NCI-H226 (cell line): ENCODE measurements at regions not wholly inside any gene's neighbourhood (a gene's known extent, or its start where the extent isn't known, plus 50 kb on each side); places are given as distances from the start of the nearest gene placed in this dataset.
A peak's percentile ranks its signal among the peaks of the same experiment; 100 is the strongest.
"Not testable (repeated sequence)": the region's sequence is repeated elsewhere in the genome, so short reads cannot be mapped to it uniquely, and the experiment has no call there.

Source experiments
- DNase-seq: peaks from one replicate; pipeline ENCODE4 v3.0.0-alpha.2; 2015

DNA sequence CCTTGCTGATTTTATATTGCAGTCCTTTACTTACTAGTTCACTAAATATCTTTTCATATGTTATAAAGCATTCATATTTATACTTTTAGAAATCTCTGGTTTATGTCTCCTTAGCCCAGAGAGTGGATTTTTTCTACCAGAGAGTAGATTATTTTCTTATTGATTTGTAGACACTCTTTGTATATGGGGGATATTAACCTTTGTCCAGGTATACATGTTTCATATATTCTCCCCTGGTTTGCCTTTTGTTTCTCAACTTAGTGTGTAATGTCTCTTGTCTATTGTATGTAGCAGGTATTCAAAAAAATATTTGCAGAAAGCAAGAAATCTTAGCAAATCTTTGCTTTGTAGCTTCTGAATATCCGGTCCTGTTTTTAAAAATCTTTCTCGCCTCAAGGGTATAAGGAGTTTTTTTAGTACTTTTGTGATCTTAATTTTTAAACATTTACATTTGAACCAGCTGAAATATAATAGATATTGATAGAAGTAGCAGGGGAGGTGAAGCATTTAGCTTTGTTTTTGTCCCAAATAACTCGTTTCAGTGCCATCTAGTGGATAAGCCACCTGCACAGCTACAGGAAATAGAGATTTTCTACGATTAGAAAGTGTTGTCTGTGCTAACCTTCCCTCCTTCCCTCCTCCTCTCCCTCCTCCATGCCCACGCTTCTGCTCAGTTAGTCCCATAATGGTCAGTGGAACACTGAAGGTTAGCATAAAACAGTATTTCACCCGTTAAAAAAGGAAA, 97.0 kb downstream of the PHETA1 start:
- DNase-seq, result no peak

DNA sequence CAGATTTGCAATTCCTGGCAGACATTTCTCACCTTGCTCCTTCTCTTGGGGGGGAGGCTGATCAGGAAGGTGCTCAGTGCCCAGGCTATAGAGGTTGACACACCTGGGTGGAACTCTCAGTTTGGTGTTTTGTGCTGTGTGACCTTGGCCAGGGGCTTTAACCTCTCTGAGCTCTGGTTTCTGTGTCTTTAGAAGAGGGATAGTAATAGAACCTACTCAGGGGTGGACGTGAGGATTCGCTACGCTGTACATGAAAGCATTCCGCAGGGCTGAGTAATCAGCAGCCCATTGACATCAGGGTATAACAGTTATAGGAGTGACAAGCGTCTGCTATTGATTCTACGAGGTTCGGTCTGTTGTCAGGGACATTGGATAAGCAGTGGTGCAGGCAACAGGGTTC, 98.1 kb downstream of the PHETA1 start:
- DNase-seq, result no peak

DNA sequence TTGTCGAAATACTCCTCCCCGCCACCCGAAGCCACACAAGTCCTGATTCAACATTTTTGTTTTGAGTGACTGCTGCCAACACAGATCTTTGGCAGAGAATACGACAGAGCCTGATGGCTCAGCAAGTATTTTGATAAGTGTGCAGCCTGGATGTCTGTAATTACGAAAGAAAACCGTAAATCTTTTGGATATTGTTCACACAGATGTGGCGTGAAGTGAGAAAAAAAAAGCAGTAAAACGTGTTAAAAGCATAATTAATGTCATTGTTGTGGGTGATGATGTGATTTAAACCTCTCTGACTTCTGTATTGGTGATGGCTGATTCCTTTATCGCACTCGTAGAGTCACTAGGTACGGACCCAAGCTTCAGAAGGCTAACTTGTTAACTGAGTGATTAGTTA, 98.7 kb downstream of the PHETA1 start:
- DNase-seq, result no peak

DNA sequence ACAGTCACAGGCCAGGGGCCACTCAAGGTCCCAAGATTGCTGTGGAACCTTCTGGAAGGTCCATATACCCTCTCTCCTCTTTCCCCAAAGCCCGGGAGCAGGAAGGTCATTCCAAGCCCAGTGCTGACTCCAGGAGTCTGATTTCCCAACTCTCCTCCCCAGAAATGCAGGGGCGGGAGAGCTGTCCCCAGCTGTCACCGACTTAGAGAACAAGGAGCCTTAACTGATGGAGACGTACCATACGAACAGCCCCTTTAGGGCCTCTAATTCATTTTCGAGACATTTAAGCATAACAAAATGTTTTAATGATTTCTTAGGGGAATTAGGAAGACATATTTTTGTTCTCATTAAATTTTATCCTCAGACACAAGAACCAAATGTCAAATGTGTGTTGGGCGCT, 99.2 kb downstream of the PHETA1 start:
- no peak for DNase-seq

DNA sequence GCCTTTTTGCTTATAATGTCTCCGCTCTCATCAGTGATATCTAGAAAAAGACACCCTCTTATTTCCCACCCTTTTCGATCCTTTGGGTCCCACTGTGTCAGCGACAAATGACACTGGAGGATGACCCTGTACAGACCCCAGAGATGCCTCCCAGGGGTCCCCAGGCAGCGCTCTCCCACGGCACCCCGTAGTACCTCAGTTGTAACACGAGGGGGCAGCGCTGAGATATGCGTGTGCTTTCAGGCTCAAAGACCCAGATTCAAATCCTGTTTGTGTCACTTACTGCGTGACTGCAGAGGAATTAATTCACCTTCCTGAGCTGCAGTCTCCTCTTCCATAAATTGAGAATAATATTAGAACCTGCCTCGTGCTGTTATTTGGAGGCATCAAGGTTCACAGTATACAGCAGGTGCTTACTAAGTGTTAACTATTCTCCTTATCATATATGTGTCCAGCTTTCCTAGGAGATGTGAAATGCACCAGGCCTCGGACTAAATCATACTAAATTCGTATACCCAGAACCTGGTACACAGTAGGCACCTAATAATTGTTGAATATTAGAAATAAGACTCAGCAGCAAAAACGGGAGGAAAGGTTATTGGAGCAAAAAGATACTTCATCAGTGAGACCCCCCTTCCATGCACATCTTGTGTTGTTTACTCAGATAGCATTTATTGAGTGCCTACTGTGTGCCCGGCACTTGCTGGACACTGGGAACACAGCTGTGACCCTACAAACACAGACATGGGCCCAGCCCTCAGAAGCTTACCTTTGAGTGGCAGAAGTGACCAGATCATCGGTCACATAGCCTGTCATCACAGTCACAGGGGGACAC, 99.9 kb downstream of the PHETA1 start:
- no peak for DNase-seq

DNA sequence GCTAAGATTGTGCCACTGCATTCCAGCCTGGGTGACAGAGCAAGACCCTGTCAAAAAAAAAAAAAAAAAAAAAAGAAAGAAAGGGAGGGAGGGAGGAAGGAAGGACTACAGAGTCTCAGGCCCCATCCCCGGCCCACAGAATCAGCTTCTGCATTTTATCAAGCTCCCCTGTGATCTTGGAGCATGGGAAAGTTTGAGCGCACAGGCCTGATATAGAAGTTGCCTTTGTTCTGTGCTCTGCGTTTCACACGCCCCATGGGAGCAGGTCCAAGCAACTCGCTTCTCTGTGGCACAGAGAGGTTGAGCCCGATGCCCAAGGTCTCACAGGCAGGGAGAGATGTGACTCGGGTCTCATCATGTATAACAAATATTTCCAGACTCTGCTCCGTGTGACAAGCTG, 101.8 kb downstream of the PHETA1 start:
- no peak for DNase-seq

DNA sequence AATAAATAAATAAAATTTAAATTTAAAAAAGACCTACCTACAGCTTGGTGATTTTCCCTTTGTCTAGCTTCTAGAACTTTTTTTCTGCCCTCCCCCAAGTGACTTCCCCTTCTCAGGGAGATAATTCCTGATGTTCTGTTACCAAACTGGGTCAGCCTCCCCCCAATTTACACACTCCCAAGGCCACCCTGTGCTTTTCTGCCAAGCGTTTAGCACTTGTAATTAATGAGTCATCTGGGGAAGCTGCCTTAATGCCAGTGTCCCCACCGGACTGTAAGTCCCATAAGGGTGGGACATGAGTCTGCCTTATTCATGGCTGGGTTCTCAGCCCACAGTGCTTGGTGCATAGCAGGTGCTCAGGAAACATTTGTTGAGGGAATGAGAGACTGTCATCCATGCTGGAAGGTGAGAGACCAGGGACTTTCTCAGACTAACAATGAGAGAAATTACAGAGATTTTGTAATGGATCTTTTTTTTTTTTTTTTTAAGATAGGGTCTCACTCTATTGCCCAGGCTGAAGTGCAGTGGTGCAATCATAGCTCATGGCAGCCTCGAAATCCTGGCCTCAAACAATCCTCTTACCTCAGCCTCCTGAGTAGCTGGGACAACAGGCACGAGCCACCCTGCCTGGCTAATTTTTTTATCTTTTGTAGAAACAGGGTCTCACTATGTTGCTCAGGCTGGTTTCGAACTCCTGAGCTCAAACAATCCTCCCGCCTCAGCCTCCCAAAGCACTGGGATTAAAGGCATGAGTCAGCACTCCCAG, 106.8 kb downstream of the PHETA1 start:
- DNase-seq, result no peak

DNA sequence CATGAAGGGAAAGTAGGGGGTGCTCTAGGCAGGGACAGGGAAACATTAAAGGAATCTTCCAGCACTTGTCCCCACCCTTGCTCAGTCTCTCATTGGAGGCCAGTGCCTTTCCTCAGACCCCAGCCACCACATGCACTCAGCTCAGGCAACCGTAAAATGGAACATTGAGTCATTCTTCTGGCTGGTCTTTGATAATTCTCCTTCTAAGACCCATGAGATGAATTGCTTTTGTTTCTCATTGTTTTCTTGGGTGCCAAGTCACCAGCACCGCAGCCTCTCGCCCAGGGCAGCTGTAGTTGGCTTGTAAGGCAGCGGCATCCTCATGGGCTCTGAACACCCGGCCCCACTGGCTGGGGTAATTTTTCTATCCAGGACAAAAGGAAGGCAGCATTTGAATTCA, 108.2 kb downstream of the PHETA1 start:
- DNase-seq, result no peak

DNA sequence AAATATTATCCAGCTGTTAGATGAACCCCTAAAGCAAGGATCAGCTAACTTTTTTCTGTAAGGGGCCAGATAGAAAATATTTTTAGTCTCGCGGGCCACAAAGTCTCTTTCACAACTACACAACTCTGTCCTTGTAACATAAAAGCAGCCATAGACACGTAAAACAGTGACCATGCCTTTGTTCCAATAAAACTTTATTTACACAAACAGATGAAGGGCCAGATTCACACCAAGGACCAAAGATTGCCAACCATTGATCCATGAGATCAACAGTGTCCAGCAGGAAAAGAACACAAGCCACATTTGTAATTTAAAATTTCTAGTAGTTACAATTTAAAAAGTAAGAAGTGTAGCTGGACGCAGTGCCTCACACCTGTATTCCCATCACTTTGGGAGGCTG, 109.7 kb downstream of the PHETA1 start:
- DNase-seq, result no peak

DNA sequence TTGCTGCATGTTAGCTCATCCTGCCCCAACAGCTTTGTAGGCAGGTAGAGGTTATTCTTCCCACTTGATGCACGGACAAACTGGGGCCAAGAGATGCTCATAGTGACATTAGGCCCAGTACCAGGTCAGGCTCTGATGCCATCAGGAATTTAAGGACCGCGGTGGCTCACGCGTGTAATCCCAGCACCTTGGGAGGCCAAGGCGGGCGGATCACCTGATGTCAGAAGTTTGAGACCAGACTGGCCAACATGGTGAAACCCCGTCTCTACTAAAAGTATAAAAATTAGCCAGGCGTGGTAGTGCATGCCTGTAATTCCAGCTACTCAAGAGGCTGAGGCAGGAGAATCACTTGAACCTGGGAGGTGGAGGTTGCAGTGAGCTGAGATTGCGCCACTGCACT, 110.8 kb downstream of the PHETA1 start:
- not testable (repeated sequence) for DNase-seq

DNA sequence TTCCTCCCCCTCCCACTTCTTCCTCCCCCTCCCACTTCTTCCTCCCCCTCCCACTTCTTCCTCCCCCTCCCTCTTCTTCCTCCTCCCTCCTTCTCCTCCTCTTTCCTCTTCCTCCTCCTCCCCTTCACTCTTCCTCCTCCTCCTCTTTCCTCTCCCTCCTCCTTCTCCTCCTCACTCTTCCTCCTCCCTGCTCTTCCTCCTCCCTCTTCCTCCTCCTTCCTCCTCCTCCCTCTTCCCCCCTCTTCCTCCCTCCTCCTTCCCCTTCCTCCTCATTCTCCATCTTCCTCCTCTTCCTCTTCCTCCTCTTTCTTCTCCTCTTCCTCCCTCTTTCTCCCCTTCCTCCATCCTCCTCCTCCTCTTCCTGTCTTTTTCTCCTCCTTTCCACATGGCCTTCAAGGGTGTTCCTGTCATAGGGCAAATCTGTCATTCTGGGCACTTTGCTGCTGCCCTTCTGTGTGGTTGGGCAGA, 111.4 kb downstream of the PHETA1 start:
- no peak for DNase-seq

DNA sequence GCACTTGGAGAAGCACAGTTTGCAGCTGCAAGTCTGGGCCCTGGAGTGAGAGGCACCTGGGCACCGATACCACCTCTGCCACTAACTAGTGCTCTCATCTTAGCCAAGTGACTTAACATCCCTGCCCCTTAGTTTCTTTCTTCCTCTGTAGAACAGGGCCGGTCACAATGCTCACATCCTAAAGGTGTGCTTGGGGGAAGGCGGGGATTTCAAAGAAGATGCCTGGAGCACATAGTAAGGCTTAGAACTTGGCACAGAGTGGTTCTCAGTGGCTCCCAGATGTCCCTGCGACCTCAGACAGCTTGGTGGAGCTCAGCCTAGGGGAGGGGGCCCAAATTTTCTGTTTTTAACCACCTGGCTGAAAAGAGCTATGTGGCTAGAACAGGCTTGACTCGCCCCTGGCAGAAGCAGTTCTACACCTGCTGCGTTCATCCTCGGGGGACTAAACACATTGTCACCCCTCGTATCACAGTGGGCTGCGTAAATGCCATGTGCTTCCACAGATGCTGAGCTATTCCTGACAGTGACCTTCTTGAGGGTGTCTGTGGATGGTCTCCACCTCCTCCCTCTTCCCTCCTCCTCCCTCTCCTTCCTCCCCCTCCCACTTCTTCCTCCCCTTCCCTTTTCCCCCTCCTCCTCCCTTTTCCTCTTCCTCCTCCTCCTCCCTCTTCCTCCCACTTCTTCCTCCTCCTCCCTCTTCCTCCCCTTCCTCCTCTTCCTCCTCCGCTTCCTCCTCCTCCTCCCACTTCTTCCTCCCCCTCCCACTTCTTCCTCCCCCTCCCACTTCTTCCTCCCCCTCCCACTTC, 112.1 kb downstream of the PHETA1 start:
- DNase-seq, result no peak

DNA sequence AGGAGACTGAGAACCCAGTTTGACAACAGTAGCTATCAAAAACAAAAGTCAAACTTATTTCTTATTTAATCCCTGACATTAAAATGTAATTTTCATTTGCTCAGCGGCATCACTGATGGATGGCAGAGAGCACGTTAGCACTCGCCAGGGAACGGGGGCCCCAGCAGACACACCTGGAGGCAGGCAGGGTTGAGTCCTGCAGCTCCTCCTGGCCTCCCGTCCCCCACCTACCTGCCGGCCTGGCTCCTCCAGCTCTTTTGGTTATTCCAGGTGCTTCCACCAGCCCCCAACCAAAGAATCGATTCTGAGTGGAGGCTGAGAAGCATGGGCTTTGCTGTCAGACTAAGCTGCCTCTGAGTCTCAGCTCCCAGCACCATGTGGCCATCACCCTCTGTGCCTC, 113.6 kb downstream of the PHETA1 start:
- DNase-seq, result no peak

DNA sequence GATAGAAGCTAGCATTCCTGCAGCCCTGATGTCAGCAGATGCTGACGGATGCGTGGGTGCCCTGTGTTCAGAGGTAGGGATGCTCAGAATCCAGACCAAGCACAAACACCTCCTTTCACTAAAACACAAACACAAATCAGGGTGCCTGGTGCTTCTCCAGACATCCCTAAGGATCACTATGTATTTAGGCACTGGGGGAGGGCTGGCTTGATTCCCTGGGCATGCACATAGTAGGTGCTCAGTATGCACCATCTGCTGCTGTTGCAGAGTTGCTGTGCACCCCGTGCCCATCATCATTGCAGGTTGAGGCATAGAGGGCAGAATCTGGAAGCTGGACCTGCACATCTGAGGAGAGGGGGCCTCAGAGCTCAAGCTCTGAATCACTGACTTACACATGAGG, 114.8 kb downstream of the PHETA1 start:
- DNase-seq, result no peak

DNA sequence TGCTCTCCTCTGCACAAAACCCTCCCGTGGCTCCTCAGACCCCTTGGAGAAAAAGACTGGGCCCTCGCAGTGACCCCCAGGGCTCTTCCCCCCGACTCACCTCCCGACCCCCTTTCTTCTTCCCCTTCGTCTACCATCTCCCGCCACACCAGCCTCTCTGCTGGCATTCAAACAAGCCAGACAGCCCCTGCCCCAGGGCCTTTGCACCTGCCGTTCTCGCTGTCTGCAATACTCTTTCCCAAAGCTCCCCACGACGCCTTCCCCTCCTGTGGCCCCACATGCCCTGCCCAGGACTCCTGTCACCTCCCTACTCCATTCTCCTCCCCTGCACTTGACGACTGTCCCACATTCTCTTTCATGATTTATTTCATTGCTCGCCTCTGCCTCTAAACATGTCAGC, 115.7 kb downstream of the PHETA1 start:
- no peak for DNase-seq

DNA sequence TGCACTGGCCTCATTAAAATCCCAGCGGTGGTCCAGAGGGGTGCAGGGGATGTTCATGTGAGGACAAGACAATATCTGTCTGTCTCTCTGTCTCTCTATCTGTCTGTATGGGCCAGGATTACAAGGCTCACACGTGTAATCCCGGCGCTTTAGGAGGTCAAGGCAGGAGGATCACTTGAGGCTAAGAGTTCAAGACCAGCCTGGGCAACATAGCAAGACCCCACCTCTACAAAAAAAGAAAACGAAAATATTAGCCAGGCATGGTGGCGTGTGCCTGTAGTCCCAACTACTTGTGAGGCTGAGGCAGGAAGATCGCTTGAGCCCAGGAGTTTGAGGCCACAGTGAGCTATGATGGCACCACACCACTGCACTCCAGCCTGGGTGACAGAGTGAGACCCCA, 117.1 kb downstream of the PHETA1 start:
- no peak for DNase-seq

DNA sequence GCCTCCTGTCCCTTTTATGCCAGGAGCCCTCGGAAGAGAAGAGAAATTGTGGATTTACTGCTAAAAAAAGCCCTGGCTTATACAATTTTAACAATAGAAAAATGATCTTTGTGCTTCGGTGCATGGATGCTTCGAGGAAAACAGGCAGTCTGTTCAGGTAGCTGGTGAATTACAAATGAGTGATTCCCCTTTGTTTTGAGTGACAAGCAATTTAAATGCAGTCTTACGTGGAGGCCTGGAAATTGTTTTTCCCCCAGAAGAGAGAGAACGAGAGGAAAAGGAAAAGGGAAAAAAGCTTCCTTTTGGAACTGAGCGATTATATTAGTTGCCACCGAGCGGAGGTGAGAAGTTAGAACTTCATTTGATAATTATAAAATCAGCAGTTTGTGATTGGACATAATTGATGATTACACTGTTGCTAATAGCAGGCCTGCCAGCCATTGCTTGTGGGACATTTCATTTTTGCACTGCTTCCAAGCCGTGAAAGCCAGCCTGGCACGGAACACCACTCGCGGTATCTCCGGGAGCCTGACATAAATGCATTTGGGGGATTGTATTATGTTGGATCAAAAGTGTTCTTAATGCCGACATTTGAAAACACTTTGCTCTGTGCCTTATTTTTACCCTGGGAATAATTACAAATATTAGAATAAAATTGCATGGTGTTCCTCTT, 117.7 kb downstream of the PHETA1 start:
- no peak for DNase-seq

DNA sequence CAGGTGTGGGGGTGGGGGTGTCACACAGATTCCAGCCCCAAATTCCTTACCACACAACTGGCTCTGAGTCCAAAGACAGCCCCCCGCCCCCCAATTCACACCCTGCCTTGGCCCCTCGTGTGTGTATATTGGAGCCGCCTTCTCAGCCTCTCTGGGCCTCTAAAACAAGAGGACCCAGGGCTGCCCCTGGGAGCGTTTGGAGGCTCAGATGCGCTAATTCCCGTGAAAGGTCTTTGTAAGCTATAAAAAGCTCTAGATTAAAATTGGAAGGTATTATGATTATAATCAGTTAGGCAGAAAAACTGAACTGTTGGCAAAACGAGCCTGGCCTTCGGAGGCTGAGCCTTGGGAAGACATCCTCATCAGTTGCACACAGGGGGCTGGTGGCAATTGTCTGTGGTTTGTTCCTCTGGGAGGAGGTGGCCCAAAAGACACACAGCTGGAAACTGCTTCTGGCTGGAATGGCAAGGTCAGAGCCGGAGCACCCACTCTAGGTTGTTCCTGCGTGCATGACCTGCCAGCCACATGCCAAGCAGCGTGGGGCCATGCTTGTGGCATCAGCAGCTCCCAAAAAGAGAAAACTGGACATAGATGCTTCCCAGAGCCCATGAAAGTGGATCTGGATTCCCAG, 118.5 kb downstream of the PHETA1 start:
- DNase-seq, result no peak

DNA sequence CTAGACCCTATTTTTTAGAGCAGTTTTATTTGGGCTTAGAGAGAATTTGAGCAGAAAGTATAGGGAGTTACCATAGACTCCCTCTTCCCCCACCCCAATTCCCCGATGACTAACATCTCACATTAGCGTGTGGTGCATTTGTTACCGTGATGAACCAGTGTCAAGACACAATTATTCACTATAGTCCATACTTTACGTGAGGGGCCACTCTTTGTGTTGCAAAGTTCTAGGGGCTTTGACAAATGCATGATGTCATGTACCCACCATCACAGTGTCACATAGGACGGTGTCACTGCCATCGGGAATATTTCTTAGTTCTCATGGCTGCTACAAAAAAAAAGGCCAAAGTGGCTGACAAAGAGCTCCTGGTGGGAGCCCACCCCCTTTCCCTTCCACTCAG, 119.1 kb downstream of the PHETA1 start:
- no peak for DNase-seq

DNA sequence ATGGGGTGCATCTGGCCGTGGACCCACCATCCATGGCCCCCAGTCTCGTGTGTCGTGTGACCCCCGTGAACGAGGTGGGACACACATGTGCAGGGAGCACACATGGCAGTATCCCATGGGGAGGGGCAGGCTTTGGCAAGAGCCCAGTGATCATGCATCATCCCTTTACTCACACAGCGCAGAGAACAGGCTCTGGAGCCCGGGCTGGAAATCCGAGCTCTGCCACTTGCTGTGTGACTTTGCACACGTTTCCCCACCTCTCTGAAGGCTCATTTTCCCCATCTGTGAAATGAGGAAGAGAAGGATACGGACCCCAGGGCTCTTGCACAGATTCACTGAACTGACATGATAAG, 119.9 kb downstream of the PHETA1 start:
- peak; percentile 18 for DNase-seq

DNA sequence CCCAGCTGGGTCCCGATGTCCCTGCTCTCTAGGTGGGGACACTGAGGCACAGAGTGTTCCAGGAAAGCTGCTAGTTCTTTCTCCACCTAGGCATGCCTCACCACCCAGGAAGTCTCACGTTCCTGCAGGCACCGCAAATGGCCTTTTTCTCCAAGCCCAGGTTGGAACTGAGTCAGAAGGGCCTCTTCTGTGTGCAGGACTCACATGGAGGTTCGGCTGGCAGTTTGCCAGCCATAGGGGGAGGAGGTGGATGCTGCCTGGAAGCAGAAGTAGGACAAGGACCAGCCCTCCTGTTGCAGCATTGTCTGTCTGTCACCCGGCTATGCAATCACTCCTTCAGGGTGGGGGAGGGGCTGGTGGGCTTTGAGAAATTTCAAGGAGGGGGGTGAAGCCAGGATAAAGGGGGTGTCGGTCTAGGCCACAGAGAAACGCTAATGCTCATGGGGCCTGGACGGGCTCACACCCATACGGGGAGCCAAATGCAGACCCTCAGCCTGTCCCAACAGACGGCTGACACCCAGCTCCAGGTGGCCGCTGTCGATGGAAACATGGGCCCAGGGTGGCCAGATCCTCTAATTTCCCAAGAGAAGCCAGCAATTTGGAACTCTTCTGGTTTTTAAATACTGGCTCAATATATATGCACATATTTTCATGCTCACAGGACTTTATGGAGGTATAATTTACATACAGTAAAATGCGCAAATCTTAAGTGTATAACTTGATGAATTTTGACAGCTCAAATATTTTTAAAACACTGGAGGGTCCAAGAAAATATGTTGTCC, 120.5 kb downstream of the PHETA1 start:
- DNase-seq, result no peak
